K562 (cell line): ENCODE measurements at regions not wholly inside any gene's neighbourhood (a gene's known extent, or its start where the extent isn't known, plus 50 kb on each side); places are given as distances from the start of the nearest gene placed in this dataset.

Experiments
- CBFA2T3 ChIP-seq: fragments of 450-650 bp; IDR thresholded peaks from 2 replicates; pipeline ENCODE4 v1.6.1; 2017
- CBX2 ChIP-seq: fragments of 200-600 bp; sonication (generic); IDR thresholded peaks from one replicate; pipeline ENCODE4 v1.6.1; 2012; ENCODE audit warnings: mild to moderate bottlenecking, low read length, inconsistent platforms; ENCODE audit not compliant: insufficient read depth, poor library complexity, severe bottlenecking
- CEBPG ChIP-seq, 3 experiments: fragments of 200-800 bp in 1 of 3; sonication (Bioruptor generic) in 1 of 3; sonication (generic) in 1 of 3; formaldehyde crosslinking in 1 of 3; IDR thresholded peaks in 2 of 3; conservative IDR thresholded peaks in 1 of 3; 2 replicates each; pipeline versions ENCODE4 v1.6.1 to v1.8.0; 2016 to 2022; ENCODE audit warnings: missing compliant biosample characterization in 2 of 3, missing genetic modification characterization in 2 of 3, mild to moderate bottlenecking in 1 of 3, missing genetic modification reagents in 1 of 3
- ELK3 ChIP-seq: fragments of 450-650 bp; formaldehyde crosslinking; IDR thresholded peaks from 2 replicates; pipeline ENCODE4 v1.4.0; 2020; ENCODE audit warnings: mild to moderate bottlenecking
- FOXK2 ChIP-seq, 2 experiments: fragments of 450-650 bp; IDR thresholded peaks in 1 of 2; conservative IDR thresholded peaks in 1 of 2; 2 replicates each; pipeline ENCODE4 v1.6.1; 2016; ENCODE audit warnings: low read depth in 2 of 2, mild to moderate bottlenecking in 1 of 2
- GTF2A2 ChIP-seq: IDR thresholded peaks from 2 replicates; pipeline ENCODE4 v1.6.1; 2016; ENCODE audit warnings: mild to moderate bottlenecking, missing genetic modification characterization, missing compliant biosample characterization
- HEY1 ChIP-seq: fragments of 250-450 bp; sonication (Bioruptor Pico); IDR thresholded peaks from 2 replicates; pipeline ENCODE4 v1.5.0; 2020; ENCODE audit warnings: mild to moderate bottlenecking, moderate library complexity, borderline replicate concordance
- KAT2B ChIP-seq: IDR thresholded peaks from one replicate; pipeline ENCODE4 v1.6.1; 2012; ENCODE audit warnings: low read depth, mild to moderate bottlenecking, control low read depth, inconsistent platforms, low read length, moderate library complexity
- KAT8 ChIP-seq: fragments of 450-650 bp; IDR thresholded peaks from 2 replicates; pipeline ENCODE4 v1.6.1; 2016; ENCODE audit warnings: low read depth, mild to moderate bottlenecking
- KDM1A ChIP-seq, 2 experiments: fragments of 450-650 bp; IDR thresholded peaks; 2 replicates each; pipeline ENCODE4 v1.6.1; 2016; ENCODE audit warnings: mild to moderate bottlenecking in 2 of 2
- KDM2B ChIP-seq: fragments of 250-450 bp; sonication (Bioruptor Pico); IDR thresholded peaks from 2 replicates; pipeline ENCODE4 v1.8.0; 2021; ENCODE audit warnings: mild to moderate bottlenecking, moderate library complexity
- MBD1 ChIP-seq: fragments of 250-450 bp; sonication (Bioruptor Pico); IDR thresholded peaks from 2 replicates; pipeline ENCODE4 v1.8.0; 2022; ENCODE audit warnings: inconsistent platforms
- PURB ChIP-seq: sonication (generic); formaldehyde crosslinking; IDR thresholded peaks from 2 replicates; pipeline ENCODE4 v1.9.0; 2021; ENCODE audit warnings: low read depth, mild to moderate bottlenecking, missing genetic modification reagents
- RBM15 ChIP-seq: fragments of 200-400 bp; formaldehyde crosslinking; IDR thresholded peaks from 2 replicates; pipeline ENCODE4 v1.6.1; 2018; ENCODE audit warnings: mild to moderate bottlenecking, low read length, moderate library complexity; ENCODE audit not compliant: insufficient read depth
- RBM39 ChIP-seq: fragments of 200-400 bp; formaldehyde crosslinking; optimal IDR thresholded peaks from 2 replicates; pipeline ENCODE3; 2018; ENCODE audit warnings: low read depth, low read length
- RERE ChIP-seq: sonication (generic); formaldehyde crosslinking; IDR thresholded peaks from 2 replicates; pipeline ENCODE4 v1.8.0; 2023; ENCODE audit warnings: missing genetic modification reagents, mild to moderate bottlenecking, borderline replicate concordance
- RFX7 ChIP-seq: fragments of 250-450 bp; sonication (Bioruptor Pico); IDR thresholded peaks from 2 replicates; pipeline ENCODE4 v1.5.1; 2021; ENCODE audit warnings: mild to moderate bottlenecking
- TCFL5 ChIP-seq: fragments of 250-450 bp; sonication (Bioruptor Pico); conservative IDR thresholded peaks from 2 replicates; pipeline ENCODE4 v1.6.1; 2021; ENCODE audit warnings: mild to moderate bottlenecking, moderate library complexity, matching md5 sums
- TEAD2 ChIP-seq: fragments of 450-650 bp; IDR thresholded peaks from 2 replicates; pipeline ENCODE4 v1.6.1; 2016; ENCODE audit warnings: missing genetic modification characterization, control low read depth, missing compliant biosample characterization
- ZNF347 ChIP-seq: fragments of 450-650 bp; formaldehyde crosslinking; IDR thresholded peaks from 2 replicates; pipeline ENCODE4 v1.4.0; 2020; ENCODE audit warnings: low read depth, mild to moderate bottlenecking, moderate library complexity

GRCh38 chr16:85302018-85302847 lies 190.0 kb upstream of the CIBAR2 start (continued):
- no peak for TF ChIP-seq RERE (CRISPR knock-in tag)
- peak; percentile 86 for TF ChIP-seq KDM1A (IDR thresholded peaks at IDR 0.05)
- no peak for TF ChIP-seq PURB
- TF ChIP-seq CBFA2T3: peak; percentile 85
- TF ChIP-seq GTF2A2: no peak
- TF ChIP-seq HEY1 (CRISPR knock-in tag): 0 out of 2 replicates have a peak, but pooled peaks have one; percentile 47
- no peak for TF ChIP-seq ZNF347
- TF ChIP-seq KDM2B (CRISPR knock-in tag): peak; percentile 17; the same call in 1 of the 2 replicates
- TF ChIP-seq KAT8: no peak
- TF ChIP-seq RBM39: no peak
- TF ChIP-seq CEBPG (CRISPR knock-in tag; IDR thresholded peaks at IDR 0.05): peak; percentile 44; the same call in 1 of the 2 replicates
- no peak for TF ChIP-seq CEBPG (tag; conservative IDR thresholded peaks at IDR 0.05 in 1 of 2, IDR thresholded peaks at IDR 0.05 in 1 of 2)
- TF ChIP-seq MBD1 (CRISPR knock-in tag): no peak
- no peak for TF ChIP-seq ELK3 (CRISPR knock-in tag)
- TF ChIP-seq FOXK2 (conservative IDR thresholded peaks at IDR 0.05 in 1 of 2, IDR thresholded peaks at IDR 0.05 in 1 of 2; ENCODE audit: low read depth in 2 of 2): peak in 1 of 2 experiments; percentile 41; a peak in 1 of 4 replicates
- no peak for TF ChIP-seq RFX7 (CRISPR knock-in tag)
- no peak for TF ChIP-seq RBM15
- TF ChIP-seq TCFL5 (CRISPR knock-in tag): no peak
- no peak for TF ChIP-seq CBX2
- no peak for TF ChIP-seq KAT2B
- no peak for TF ChIP-seq TEAD2 (tag)
